VCaP (cell line): ENCODE measurements at regions not wholly inside any gene's neighbourhood (a gene's known extent, or its start where the extent isn't known, plus 50 kb on each side); places are given as distances from the start of the nearest gene placed in this dataset.
A peak's percentile ranks its signal among the peaks of the same experiment; 100 is the strongest.

Experiments
- H3K27ac ChIP-seq: fragments of 450-650 bp; 2 replicates; pipeline ENCODE4 v1.5.1; 2017
- CTCF ChIP-seq: fragments of 450-650 bp; conservative IDR thresholded peaks from 2 replicates; pipeline ENCODE4 v1.5.1; 2017; ENCODE audit warnings: mild to moderate bottlenecking, moderate library complexity

GRCh38 chr1:67624680-67625079, 60.3 kb upstream of the GADD45A start:
- TF ChIP-seq CTCF: no peak

GRCh38 chr1:67626090-67626860, 58.7 kb upstream of the GADD45A start:
- TF ChIP-seq CTCF: no peak
- no peak overlapping the region; the same call in 1 of the 2 replicates for H3K27ac ChIP-seq

More at GRCh38 chr1:67624680-67625079, 60.3 kb upstream of the GADD45A start:
- H3K27ac ChIP-seq: no peak overlapping the region

GRCh38 chr1:67626861-67627235, 58.2 kb upstream of the GADD45A start:
- TF ChIP-seq CTCF: no peak
- no peak overlapping the region; the same call in 1 of the 2 replicates for H3K27ac ChIP-seq

- peak overlapping the region; percentile 87 for H3K27ac ChIP-seq
- TF ChIP-seq CTCF: no peak
Observed at GRCh38 chr1:67627336-67627735, 57.7 kb upstream of the GADD45A start.

GRCh38 chr1:67627906-67628305, 57.1 kb upstream of the GADD45A start:
- no peak for TF ChIP-seq CTCF
- peak overlapping the region; percentile 87 for H3K27ac ChIP-seq

GRCh38 chr1:67629370-67630075, 55.5 kb upstream of the GADD45A start:
- TF ChIP-seq CTCF: 0 out of 2 replicates have a peak, but pooled peaks have one; percentile 1

GRCh38 chr1:67630438-67631045, 54.5 kb upstream of the GADD45A start:
- no peak for TF ChIP-seq CTCF
- H3K27ac ChIP-seq: peak overlapping the region; percentile 87

More at GRCh38 chr1:67629370-67630075, 55.5 kb upstream of the GADD45A start:
- peak overlapping the region; percentile 87 for H3K27ac ChIP-seq
